Liver (tissue), 8 donors: ENCODE measurements at regions not wholly inside any gene's neighbourhood (a gene's known extent, or its start where the extent isn't known, plus 50 kb on each side); places are given as distances from the start of the nearest gene placed in this dataset.
A peak's percentile ranks its signal among the peaks of the same experiment; 100 is the strongest.

Experiments used
- DNase-seq: peaks from one replicate; pipeline ENCODE4 v3.0.0-alpha.2; 2017; ENCODE audit warnings: low spot score
- H3K27ac ChIP-seq, 2 donors: one replicate each; pipeline ENCODE4 v1.7.0; 2013; ENCODE audit warnings: inconsistent platforms in 2 of 2, low read length in 2 of 2, control low read depth in 1 of 2, low read depth in 1 of 2, mild to moderate bottlenecking in 1 of 2
- H3K27me3 ChIP-seq, 4 donors: one replicate each; pipeline versions ENCODE4 v1.6.1 to v1.7.0; 2013; ENCODE audit warnings: low read length in 3 of 4, inconsistent platforms in 1 of 4, mild to moderate bottlenecking in 1 of 4, moderate library complexity in 1 of 4; ENCODE audit not compliant: control insufficient read depth in 4 of 4, insufficient read depth in 4 of 4
- H3K36me3 ChIP-seq, 4 donors: one replicate each; pipeline versions ENCODE4 v1.6.1 to v1.7.0; 2013; ENCODE audit warnings: low read length in 3 of 4, mild to moderate bottlenecking in 3 of 4, low read depth in 1 of 4, moderate library complexity in 1 of 4; ENCODE audit not compliant: control insufficient read depth in 4 of 4, insufficient read depth in 3 of 4
- H3K4me1 ChIP-seq, 4 donors: one replicate each; pipeline versions ENCODE4 v1.6.1 to v1.7.0; 2013; ENCODE audit warnings: low read length in 3 of 4, mild to moderate bottlenecking in 3 of 4, moderate library complexity in 1 of 4; ENCODE audit not compliant: control insufficient read depth in 4 of 4, insufficient read depth in 4 of 4
- H3K4me3 ChIP-seq, 3 donors: one replicate each; pipeline versions ENCODE4 v1.6.1 to v1.7.0; 2013; ENCODE audit warnings: low read length in 3 of 3, control low read depth in 1 of 3, low read depth in 1 of 3, mild to moderate bottlenecking in 1 of 3
- H3K9ac ChIP-seq, 2 donors: one replicate each; pipeline ENCODE4 v1.7.0; 2013; ENCODE audit warnings: low read length in 2 of 2, mild to moderate bottlenecking in 2 of 2, moderate library complexity in 2 of 2, control low read depth in 1 of 2, low read depth in 1 of 2
- H3K9me3 ChIP-seq, 4 donors: one replicate each; pipeline versions ENCODE4 v1.6.1 to v1.7.0; 2013; ENCODE audit warnings: low read length in 3 of 4; ENCODE audit not compliant: control insufficient read depth in 4 of 4
- CTCF ChIP-seq: fragments of 150-350 bp; IDR thresholded peaks from 2 replicates; pipeline ENCODE4 v1.5.1; 2017; ENCODE audit warnings: improper control_type of control experiment, low read depth, low read length; ENCODE audit not compliant: missing input control
- FOXA1 ChIP-seq: IDR thresholded peaks from 2 replicates; pipeline ENCODE4 v1.6.1; 2016; ENCODE audit warnings: antibody characterized with exemption
- FOXA2 ChIP-seq: IDR thresholded peaks from 2 replicates; pipeline ENCODE4 v1.6.1; 2016; ENCODE audit warnings: antibody characterized with exemption
- GABPA ChIP-seq, 2 donors: IDR thresholded peaks in 1 of 2; conservative IDR thresholded peaks in 1 of 2; 2 replicates each; pipeline ENCODE4 v1.6.1; 2016; ENCODE audit warnings: antibody characterized with exemption in 2 of 2, mild to moderate bottlenecking in 1 of 2, moderate library complexity in 1 of 2
- HNF4A ChIP-seq, 2 donors: conservative IDR thresholded peaks; 2 replicates each; pipeline ENCODE4 v1.6.1; 2016; ENCODE audit warnings: antibody characterized with exemption in 2 of 2, mild to moderate bottlenecking in 2 of 2
- HNF4G ChIP-seq: IDR thresholded peaks from 2 replicates; pipeline ENCODE4 v1.6.1; 2016; ENCODE audit warnings: antibody characterized with exemption
- JUND ChIP-seq, 2 donors: IDR thresholded peaks; 2 replicates each; pipeline ENCODE4 v1.6.1; 2016; ENCODE audit warnings: antibody characterized with exemption in 2 of 2
- NR2F2 ChIP-seq: IDR thresholded peaks from 2 replicates; pipeline ENCODE4 v1.6.1; 2016; ENCODE audit warnings: antibody characterized with exemption
- RAD21 ChIP-seq, 2 donors: IDR thresholded peaks; 2 replicates each; pipeline ENCODE4 v1.6.1; 2016; ENCODE audit warnings: antibody characterized with exemption in 2 of 2, mild to moderate bottlenecking in 2 of 2
- RXRA ChIP-seq, 2 donors: IDR thresholded peaks; 2 replicates each; pipeline ENCODE4 v1.6.1; 2017 to 2018; ENCODE audit warnings: antibody characterized with exemption in 2 of 2, mild to moderate bottlenecking in 1 of 2
- TAF1 ChIP-seq: conservative IDR thresholded peaks from 2 replicates; pipeline ENCODE4 v1.6.1; 2016; ENCODE audit warnings: antibody characterized with exemption, mild to moderate bottlenecking
- YY1 ChIP-seq: IDR thresholded peaks from 2 replicates; pipeline ENCODE4 v1.6.1; 2016; ENCODE audit warnings: antibody characterized with exemption, mild to moderate bottlenecking
- whole genome bisulfite sequencing: extraction: QIAGEN DNeasy Blood & Tissue Kit; methylation state at CpG from one replicate; pipeline ENCODE4 v1.1.7; 2013; 5-methylcytosine and 5-hydroxymethylcytosine counted together
- TF ChIP-seq, protein P1 (sequence below): IDR thresholded peaks from 2 replicates; pipeline ENCODE4 v1.6.1; 2016; ENCODE audit warnings: antibody characterized with exemption
- TF ChIP-seq, protein P2 (sequence below): IDR thresholded peaks from 2 replicates; pipeline ENCODE4 v1.6.1; 2016; ENCODE audit warnings: antibody characterized with exemption
- donor health status: healthy.
- donor health status: healthy.
- donor health status: healthy.
- donor health status: healthy.
- donor health status: healthy.

DNA sequence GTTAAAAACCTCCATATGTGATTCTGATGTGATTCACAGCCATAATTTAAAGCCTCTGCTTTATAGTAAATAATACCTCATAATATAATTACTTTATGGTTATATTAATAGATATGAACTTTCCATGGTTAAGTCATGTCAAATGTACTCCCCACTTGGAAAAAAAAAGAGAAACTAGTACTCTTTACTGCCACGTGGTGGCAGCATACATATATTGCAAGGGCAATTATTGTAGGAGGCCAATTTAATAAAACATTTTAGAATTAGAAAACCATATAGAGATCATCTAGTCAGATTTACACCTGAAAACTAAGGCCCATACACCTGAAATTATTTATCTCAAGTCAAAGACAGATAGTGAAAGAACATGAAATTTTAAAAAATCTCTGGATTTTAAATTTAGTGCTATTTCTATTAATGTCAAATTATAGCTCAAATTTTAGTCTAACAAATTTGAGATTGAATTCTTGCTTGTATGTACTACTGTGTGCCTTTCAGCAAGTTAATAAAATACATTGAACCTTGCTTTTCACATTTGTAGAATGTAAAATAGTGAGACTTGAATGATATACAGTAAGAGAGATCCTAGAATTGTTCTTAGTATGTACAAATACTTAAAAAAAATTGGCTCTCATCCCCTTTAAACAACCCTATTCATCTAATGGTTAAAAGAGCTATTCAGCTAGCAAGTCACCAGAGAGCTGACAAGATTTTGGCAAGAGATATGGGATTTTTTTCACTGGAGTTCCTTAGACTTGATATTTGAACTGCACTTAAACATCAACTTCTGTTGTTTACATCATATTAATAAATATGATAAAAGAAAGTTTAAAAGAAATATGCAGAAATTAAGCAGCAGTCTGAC, 603.8 kb downstream of the TLE4 start:
- TF ChIP-seq HNF4G (no peak), RXRA (IDR thresholded peaks at IDR 0.05) (no peak), RAD21 (IDR thresholded peaks at IDR 0.05) (peak; percentile 75 to 81), CTCF (peak; percentile 73)
- Histone ChIP-seq H3K9ac (no peak overlapping the region), H3K4me3 (no peak overlapping the region), H3K36me3 (no peaks in the 10 kb centered on the region), H3K27ac (no peak overlapping the region), H3K9me3 (no peaks in the 10 kb centered on the region), H3K27me3 (no peaks in the 10 kb centered on the region), H3K4me1 (no peaks in the 10 kb centered on the region)
- no peak for DNase-seq
- WGBS, result 3% methylated on average over 1 of the region's 1 CpG

- no peak for TF ChIP-seq FOXA1
- no peak for TF ChIP-seq GABPA (IDR thresholded peaks at IDR 0.05 in 1 of 2, conservative IDR thresholded peaks at IDR 0.05 in 1 of 2)
- TF ChIP-seq, protein P1, sequence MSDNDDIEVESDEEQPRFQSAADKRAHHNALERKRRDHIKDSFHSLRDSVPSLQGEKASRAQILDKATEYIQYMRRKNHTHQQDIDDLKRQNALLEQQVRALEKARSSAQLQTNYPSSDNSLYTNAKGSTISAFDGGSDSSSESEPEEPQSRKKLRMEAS, result no peak
- TF ChIP-seq CTCF, result no peak
- no peak for TF ChIP-seq HNF4A (conservative IDR thresholded peaks at IDR 0.05)
- no peaks in the 10 kb centered on the region for H3K27me3 ChIP-seq
Observed at GRCh38 chr9:80163889-80164288, 592.1 kb downstream of the TLE4 start.

GRCh38 chr9:80158554-80159170, 586.9 kb downstream of the TLE4 start:
- no peaks in the 10 kb centered on the region for H3K4me1 ChIP-seq
- no peaks in the 10 kb centered on the region for H3K36me3 ChIP-seq
- peaks cover 0 to 3% (median 3%) of the 10 kb centered on the region in 4 donors for H3K27me3 ChIP-seq
- DNase-seq, result no peak
- H3K9ac ChIP-seq, result no peak overlapping the region
- WGBS, result 62% methylated on average over 4 of the region's 4 CpGs
- H3K27ac ChIP-seq, result no peak overlapping the region
- no peak overlapping the region for H3K4me3 ChIP-seq
- H3K9me3 ChIP-seq, result no peaks in the 10 kb centered on the region
- TF ChIP-seq, protein P2, sequence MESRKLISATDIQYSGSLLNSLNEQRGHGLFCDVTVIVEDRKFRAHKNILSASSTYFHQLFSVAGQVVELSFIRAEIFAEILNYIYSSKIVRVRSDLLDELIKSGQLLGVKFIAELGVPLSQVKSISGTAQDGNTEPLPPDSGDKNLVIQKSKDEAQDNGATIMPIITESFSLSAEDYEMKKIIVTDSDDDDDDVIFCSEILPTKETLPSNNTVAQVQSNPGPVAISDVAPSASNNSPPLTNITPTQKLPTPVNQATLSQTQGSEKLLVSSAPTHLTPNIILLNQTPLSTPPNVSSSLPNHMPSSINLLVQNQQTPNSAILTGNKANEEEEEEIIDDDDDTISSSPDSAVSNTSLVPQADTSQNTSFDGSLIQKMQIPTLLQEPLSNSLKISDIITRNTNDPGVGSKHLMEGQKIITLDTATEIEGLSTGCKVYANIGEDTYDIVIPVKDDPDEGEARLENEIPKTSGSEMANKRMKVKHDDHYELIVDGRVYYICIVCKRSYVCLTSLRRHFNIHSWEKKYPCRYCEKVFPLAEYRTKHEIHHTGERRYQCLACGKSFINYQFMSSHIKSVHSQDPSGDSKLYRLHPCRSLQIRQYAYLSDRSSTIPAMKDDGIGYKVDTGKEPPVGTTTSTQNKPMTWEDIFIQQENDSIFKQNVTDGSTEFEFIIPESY, result no peak
- no peak for TF ChIP-seq YY1
- TF ChIP-seq JUND (IDR thresholded peaks at IDR 0.05), result no peak
- TF ChIP-seq GABPA (IDR thresholded peaks at IDR 0.05 in 1 of 2, conservative IDR thresholded peaks at IDR 0.05 in 1 of 2), result no peak
- TF ChIP-seq FOXA1, result no peak
- no peak for TF ChIP-seq RXRA (IDR thresholded peaks at IDR 0.05)
- no peak for TF ChIP-seq TAF1
- TF ChIP-seq FOXA2, result no peak
- TF ChIP-seq NR2F2, result no peak
- no peak for TF ChIP-seq CTCF
- TF ChIP-seq, protein P1, result no peak

More at GRCh38 chr9:80163889-80164288, 592.1 kb downstream of the TLE4 start:
- no peak overlapping the region for H3K4me3 ChIP-seq
- H3K9me3 ChIP-seq, result no peaks in the 10 kb centered on the region
- WGBS, result 90% methylated on average over 4 of the region's 4 CpGs
- no peak overlapping the region for H3K27ac ChIP-seq
- no peaks in the 10 kb centered on the region for H3K4me1 ChIP-seq
- no peak for DNase-seq
- no peak overlapping the region for H3K9ac ChIP-seq
- H3K36me3 ChIP-seq, result no peaks in the 10 kb centered on the region
